ENCODE measurements at regions not wholly inside any gene's neighbourhood (a gene's known extent, or its start where the extent isn't known, plus 50 kb on each side); places are given as distances from the start of the nearest gene placed in this dataset.

- no peak for TF ChIP-seq CTCF (IDR thresholded peaks at IDR 0.05 in 4 of 5, conservative IDR thresholded peaks at IDR 0.05 in 1 of 5)
- TF ChIP-seq POLR2A (IDR thresholded peaks at IDR 0.05): no peak
Measured at GRCh38 chr18:46369323-46369722, 265.1 kb downstream of the HAUS1 start.
